Heart left ventricle (tissue), 13 donors: ENCODE measurements at regions not wholly inside any gene's neighbourhood (a gene's known extent, or its start where the extent isn't known, plus 50 kb on each side); places are given as distances from the start of the nearest gene placed in this dataset.

Source experiments
- POLR2A ChIP-seq, 2 donors: fragments of 450-650 bp; IDR thresholded peaks; one replicate each; pipeline ENCODE4 v1.6.1; 2017; ENCODE audit warnings: antibody characterized with exemption in 2 of 2, mild to moderate bottlenecking in 2 of 2, moderate library complexity in 2 of 2
- TF ChIP-seq, protein P1 (sequence below), 12 donors: fragments of 200-600 bp; sonication (generic) in 4 of 12; IDR thresholded peaks; one replicate each; pipeline versions ENCODE4 v1.5.0 to v1.8.0; 2018 to 2022; ENCODE audit warnings: antibody characterized with exemption in 12 of 12, mild to moderate bottlenecking in 5 of 12
- donor health status: ischemic (EF 13 %, LVEDD 7.1; RV severe dilation, severe dysfunction).
- donor health status: DM: no; HTN: yes; CAD: no.
- donor health status: DM: no; HTN: no; CAD: no.
- donor health status: ischemic (EF 25% LVEDD 6.9; RV normal size, moderate dysfunction).
- donor health status: ischemic (EF 25% LVEDD 5.7; RV mildly dilated, moderate dysfunction).
- donor health status: ischemic (EF 35%, LVEDD 5.7; RV mildly dilated, moderate dysfunction).
- donor health status: nonischemic (EF 11% LVEDD 7.7; RV severe dilation, severe dysfunction).
- donor health status: DM: yes; HTN: yes; CAD: no.
- donor health status: PGD.
- donor health status: ischemic (EF 29% LVEDD 5.4; RV normal size, mild dysfunction).
- donor health status: nonischemic (EF 23%, LVEDD 6.1; RV moderate dilation, normal function).

DNA sequence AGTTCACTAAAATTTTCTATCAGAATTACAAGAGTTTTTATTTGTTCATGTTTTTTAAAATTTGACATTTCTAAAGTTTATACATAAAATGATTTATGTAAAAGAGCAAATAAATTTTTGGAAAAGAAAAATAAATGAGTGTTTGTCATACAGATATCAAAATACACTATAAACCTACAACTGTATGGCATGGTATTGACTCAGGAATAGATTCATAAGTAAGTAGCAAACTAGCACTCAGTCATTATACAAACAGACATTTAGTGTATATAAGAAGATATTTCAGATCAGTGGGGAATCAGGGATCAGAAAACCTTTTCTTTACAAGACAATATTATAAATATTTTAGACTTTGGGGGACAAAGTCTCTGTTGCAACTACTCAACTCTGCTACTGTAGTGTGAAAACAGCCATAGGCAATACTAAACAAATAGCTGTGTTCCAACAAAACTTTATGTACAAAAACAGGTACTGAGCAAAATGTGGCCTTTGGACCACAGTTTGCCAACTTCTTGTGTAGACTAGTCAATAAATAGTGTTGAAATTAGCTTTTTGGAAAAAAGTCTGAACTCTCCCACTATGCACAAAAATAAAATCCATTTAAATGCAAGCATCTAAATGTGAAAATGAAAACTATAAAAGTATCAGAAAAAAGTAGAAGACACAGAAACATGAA lies 508.8 kb upstream of the CAMK1G start:
- TF ChIP-seq, protein P1, sequence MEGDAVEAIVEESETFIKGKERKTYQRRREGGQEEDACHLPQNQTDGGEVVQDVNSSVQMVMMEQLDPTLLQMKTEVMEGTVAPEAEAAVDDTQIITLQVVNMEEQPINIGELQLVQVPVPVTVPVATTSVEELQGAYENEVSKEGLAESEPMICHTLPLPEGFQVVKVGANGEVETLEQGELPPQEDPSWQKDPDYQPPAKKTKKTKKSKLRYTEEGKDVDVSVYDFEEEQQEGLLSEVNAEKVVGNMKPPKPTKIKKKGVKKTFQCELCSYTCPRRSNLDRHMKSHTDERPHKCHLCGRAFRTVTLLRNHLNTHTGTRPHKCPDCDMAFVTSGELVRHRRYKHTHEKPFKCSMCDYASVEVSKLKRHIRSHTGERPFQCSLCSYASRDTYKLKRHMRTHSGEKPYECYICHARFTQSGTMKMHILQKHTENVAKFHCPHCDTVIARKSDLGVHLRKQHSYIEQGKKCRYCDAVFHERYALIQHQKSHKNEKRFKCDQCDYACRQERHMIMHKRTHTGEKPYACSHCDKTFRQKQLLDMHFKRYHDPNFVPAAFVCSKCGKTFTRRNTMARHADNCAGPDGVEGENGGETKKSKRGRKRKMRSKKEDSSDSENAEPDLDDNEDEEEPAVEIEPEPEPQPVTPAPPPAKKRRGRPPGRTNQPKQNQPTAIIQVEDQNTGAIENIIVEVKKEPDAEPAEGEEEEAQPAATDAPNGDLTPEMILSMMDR (IDR thresholded peaks at IDR 0.05), result no peak
- TF ChIP-seq POLR2A (IDR thresholded peaks at IDR 0.05), result no peak
